KG1 (cell line): ENCODE measurements at regions not wholly inside any gene's neighbourhood (a gene's known extent, or its start where the extent isn't known, plus 50 kb on each side); places are given as distances from the start of the nearest gene placed in this dataset.
"Not testable (repeated sequence)": the region's sequence is repeated elsewhere in the genome, so short reads cannot be mapped to it uniquely, and the experiment has no call there.

Source experiments
- DNase-seq: peaks from one replicate; lab custom pipeline; 2025; lab: John Stamatoyannopoulos, UW

DNA sequence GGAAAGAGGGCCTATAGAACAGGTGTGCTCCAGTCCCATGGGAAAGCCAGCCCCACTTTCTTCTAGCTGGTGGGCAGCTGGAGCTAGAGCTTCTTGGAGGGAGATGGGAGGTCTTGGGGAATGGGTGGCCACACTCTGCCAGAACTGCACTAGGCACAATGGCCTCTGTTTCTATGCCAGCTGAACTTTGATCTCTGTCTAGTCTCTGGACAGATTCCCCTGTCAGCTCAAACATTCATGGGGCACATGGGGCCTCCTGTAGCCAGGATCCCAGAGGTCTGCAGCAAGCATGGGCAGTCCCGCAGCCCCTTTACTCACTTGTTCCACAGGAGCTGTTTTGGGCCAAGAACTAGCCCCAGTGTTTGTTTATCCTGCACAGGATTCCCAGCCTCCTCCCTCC, 591.3 kb upstream of the HS3ST5 start:
- DNase-seq, result no peak

DNA sequence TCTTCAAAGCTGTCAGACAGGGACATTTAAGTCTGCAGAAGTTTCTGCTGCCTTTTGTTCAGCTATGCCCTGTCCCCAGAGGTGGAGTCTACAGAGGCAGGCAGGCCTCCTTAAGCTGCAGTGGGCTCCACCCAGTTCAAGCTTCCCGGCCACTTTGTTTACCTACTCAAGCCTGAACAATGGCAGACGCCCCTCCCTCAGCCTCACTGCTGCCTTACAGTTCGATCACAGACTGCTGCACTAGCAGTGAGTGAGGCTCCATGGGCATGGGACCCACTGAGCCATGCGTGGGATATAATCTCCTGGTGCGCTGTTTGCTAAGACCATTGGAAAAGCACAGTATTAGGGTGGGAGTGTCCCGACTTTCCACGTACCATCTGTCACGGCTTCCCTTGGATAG, 585.9 kb upstream of the HS3ST5 start:
- not testable (repeated sequence) for DNase-seq

DNA sequence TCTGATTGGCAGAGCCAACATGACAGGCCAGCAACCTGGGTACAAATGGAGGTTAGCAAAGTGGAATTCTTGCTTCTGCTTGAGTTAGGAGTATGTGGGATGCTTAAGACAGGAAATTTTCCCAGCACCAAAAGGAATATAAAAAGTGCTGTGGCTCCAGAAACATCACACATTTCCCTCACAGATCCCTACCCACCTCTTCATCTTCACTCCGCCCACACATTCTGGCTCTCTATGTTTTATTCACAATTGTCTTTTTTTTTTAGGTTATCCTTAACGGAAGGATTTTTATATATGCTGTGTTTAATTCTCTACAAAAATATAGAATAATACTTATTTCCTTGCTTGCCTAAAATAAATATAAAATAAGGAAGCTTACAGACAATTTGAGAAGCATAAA, 563.3 kb upstream of the HS3ST5 start:
- no peak for DNase-seq

DNA sequence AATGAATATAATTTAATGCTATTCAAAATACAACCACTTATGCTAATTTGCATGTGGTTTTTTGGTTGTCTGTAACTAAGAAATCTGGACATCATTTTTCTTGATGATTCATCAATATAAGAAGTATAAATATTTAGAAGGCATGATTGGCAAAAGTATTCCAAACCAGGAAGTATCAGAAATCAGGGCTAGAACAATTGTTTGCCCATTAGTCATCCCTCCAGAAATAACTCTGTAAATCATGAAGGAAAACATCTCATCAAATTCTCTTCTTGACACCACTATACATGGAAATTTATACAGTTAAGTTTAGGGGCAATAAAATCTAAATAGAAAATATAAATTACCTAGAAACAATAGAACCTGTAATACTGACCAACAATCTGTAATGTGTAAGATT, 554.7 kb upstream of the HS3ST5 start:
- DNase-seq, result no peak

DNA sequence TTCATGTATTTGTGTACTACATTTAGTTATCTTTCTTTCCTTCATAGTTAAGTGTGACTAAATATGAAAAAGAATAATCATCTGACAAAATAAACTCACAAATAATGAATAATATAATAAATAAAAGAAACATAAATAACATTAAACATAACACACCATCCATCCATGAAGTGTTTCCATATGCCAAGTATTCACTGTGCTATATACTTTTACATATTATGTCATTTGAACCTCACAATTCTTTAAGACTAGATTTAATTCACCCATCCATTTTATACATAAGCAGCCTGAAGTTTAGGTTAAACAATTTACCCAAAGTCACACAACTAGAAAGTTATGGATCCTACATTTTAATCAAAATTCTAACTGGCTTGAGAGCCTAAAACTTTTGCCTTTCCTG, 549.4 kb upstream of the HS3ST5 start:
- no peak for DNase-seq

DNA sequence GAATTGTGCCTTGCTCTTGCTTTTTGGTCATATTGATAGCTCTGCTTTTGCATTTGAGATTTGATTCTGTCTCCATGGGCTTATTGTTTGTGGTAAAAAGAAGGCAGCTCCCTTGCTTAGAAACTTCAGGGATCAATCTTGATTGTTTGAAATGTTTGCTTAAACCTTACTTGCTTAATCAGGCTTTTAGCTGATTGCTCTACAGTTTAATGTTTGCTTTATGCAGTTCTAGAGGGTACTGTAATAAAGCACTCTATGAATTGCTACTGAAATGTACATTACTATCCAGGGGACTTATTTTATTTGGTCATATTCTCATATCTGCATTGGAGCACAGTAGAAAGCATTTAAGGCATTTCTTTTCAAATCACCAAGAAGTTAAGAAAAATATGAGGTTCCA, 545.4 kb upstream of the HS3ST5 start:
- DNase-seq, result no peak

DNA sequence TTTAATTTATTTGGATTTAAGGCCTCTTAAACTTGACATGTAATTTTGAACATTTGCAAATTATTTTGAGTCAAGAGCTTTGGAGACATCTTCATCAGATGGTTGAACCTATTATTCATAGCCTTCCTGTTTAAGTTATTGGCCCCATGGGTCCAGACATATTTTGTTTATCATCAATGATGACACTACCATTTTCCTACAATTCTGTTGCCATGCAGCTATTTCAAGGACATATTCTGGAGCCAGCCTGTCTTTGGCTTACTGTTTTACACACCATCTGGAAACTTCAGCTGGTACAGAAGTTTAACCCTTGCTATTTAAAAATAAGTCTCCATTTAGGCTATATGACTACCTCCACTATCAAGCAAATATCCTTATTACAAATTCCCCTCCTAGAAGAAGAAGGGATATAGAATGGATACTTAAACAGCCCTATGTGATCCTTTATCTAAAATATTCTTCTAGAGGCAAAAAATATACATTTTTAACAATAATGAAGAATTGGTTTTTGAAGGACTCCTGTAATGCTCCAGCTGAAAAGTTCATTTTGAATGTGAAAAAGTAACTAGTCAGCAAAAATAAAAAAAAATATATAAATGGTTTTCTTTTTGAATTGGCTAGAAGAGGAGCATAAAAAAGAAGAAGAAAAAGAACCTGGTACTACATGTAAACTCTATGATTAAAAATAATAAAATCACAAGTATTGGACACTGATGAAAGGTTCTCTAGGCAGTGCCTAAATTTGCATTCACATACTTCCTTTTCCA, 544.0 kb upstream of the HS3ST5 start:
- DNase-seq, result no peak

DNA sequence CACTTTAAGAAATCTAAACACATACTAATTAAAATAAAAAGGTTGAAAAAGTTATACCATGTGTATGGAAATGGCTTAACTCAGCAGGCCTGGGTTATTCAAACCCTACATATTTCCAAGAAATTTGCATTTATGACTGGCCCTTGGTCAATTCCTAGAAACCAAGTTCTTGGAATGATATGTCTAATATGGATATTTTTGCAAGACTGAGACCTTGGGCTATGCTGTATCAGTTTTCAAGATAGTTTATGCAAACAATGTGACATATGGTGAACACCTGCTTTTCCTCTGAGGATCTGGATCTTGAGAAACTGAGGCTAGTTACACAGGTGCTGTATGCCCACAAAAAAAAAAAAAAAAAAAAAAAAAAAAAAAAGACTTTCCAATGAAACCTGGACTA, 536.9 kb upstream of the HS3ST5 start:
- DNase-seq, result no peak

DNA sequence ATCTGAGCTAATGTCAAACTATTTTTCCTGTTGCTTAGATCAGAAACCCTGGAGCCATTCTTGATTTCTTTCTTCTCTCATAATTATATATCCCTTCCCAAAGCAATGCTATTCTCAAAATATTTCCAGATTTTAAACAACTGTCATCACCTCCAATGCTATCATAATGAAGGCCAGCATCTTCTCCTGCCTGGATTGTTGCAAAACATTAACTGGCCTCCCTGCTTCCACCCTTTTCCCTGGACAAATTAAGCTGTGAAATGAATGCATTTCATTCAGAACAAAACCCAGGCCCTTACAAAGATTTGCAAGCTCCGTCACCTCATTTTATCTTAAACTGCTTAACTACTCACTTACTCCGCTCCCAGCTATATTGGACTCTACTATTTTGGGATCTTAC, 535.3 kb upstream of the HS3ST5 start:
- no peak for DNase-seq

DNA sequence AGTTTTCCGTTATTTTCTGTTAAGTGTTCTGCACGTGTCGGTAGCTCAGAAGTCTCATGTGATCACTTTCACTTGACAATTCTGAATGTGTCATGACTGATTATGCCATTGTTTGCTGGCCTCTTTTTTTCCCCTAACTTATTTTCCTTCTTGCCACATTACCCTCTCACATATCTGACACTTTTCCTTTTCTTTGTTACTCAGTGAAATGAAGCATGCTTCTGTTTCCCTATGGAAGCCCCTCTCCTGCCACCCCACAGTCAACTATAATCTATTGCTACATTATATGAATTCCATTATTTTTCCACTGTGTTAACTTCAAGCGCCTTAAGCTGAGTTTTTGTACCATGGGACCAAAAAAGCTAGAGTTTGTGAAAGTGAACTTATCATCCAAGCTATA, 531.6 kb upstream of the HS3ST5 start:
- no peak for DNase-seq

DNA sequence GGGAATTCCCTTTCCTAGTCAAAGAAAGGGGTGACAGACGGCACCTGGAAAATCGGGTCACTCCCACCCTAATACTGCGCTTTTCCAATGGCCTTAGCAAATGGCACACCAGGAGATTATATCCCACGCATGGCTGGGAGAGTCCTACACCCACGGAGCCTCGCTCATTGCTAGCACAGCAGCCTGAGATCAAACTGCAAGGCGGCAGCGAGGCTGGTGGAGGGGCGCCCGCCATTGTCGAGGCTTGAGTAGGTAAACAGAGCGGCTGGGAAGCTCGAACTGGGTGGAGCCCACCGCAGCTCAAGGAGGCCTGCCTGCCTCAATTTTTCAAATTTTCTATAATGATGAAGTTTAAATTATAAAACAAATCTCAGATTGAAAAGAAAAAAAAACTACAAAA, 522.7 kb upstream of the HS3ST5 start:
- DNase-seq, result not testable (repeated sequence)

DNA sequence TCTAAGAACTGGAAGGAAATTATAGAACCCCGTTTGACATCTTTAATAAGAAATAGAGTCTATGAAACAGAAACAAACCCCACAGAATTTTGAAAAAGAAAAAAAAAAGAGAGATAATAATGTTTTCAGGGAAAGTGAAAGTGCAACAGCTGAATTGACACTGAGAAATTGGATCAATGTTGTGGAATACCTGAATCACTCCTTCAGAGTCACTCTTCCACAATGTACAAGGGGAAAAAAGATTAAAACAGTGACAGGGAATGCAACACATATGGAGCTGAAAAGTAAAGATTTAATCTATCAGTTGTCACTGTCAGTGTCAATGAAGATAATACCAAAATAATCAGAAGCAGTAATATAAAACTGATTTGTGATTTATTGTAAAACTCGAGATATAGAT, 520.8 kb upstream of the HS3ST5 start:
- no peak for DNase-seq

DNA sequence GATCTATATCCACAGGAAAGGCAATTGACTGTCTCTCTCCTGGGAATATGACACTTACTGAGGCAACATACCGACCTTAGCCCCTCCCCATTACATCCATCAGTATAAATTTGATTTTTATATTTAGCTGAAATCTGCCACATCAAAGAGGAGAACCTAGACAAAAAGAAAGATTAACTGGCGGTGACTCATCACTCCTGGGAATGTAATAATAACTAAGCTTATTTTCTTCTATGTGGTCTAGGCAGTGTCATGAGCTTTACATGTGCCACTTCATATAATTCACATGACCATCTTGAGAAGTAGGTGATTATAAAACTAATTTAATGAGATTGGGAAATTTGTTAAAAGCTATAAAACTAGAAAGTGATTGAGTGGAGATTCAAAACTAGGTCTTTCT, 520.0 kb upstream of the HS3ST5 start:
- DNase-seq, result no peak

DNA sequence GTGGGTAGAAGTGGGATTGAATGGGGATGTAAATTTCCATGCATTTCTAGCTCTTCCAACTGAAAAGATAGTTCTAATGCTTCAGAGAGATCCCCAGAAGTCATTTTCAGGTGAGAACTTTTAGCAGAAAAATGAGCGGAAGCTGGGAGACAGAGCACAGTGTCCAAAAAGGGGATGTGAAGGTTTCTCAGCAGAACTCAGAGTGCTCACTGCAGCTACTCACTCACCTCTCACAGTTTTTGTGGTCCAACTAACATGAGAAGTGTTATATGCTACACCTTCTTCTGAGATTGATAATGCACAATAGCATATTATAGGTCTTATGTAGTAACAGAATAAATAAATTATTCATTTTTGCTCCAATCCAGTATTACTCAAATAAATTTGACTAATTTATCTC, 519.2 kb upstream of the HS3ST5 start:
- DNase-seq, result no peak

DNA sequence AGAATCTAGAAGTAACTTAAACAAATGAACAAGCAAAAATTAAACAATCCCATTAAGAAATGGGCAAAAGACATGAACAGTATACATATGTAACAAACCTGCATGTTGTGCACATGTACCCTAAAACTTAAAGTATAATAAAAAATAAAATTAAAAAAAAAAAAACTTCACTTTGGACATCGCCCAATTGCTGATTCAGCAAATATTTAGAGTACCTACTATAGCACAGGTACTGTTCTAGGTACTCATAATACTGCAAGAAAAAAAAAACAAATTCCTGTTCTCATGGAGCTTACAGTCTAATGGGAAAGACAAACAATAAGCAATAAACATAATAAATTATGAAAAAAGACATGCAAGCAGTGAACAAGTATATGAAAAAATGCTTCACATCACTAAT, 501.5 kb upstream of the HS3ST5 start:
- no peak for DNase-seq

DNA sequence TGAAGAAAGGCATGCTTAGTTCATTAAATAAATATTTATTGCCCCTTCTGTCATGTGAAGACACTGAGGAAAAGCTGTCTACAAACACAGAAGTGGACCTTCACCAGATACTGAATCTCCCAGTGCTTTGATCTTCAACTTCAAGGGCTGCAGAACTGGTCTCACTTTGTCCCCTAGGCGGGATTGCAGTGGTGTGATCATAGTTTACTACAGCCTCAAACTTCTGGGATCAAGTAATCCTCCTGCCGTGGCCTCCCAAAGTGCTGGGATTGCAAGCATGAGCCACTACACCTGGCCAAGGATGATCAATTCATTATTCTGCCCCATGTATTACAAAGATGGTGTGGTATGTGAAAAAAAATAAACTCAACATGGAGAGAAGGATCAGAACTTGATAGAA, 496.2 kb upstream of the HS3ST5 start:
- DNase-seq, result no peak

DNA sequence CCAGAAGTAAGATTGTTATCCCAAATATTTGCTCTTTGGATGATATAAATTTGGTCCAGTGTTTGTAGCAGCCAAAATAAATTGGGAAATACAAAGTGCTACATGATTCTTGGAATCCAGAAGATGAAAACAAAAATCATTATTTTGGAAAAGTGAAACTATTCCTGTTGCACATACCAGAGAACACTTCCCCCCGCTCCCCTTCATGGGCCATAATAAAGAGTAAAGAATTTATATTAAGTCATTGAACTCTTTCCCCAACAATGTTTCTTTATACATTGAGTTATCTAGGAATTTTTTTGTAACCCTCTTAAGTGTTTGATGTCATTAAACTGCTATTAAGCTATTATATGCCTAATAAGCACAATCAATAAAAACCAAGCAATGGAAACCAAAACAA, 490.4 kb upstream of the HS3ST5 start:
- DNase-seq, result no peak

DNA sequence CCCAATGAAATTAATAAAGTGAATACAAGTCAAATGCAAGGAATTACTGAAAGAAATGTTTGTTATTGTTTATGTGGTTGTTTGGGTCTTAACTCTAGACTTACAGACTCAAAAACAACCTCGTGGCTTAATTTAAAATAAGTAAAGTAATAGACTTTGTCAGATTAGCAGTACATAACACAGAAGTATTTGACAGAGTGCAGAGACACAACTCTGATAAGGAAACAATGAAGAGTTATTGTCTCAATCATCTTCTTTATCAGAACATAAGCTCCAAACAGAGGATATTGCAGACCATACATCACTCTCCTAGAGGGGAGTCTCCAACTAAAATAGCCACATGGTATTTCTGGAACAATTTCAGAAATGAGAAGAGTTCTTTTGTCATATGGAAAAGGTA, 487.7 kb upstream of the HS3ST5 start:
- DNase-seq, result no peak

DNA sequence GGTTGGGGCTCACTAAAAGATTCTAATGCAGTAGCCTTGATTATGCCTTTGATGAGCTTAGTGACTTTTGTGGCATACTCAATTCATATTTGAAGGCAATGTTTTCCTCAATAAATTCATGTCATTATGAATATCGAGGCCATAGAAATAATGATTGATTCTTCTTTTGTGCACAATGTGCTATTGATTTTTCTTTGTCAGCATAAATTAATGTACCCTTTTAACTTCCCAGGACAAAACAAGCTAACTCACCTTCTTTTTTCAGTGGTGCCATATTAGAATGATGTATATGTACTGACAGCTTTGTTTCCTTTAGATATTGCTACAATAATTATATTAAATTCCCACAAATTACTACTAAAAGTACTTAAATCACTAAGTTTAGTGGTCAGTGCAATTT, 484.3 kb upstream of the HS3ST5 start:
- DNase-seq, result no peak

DNA sequence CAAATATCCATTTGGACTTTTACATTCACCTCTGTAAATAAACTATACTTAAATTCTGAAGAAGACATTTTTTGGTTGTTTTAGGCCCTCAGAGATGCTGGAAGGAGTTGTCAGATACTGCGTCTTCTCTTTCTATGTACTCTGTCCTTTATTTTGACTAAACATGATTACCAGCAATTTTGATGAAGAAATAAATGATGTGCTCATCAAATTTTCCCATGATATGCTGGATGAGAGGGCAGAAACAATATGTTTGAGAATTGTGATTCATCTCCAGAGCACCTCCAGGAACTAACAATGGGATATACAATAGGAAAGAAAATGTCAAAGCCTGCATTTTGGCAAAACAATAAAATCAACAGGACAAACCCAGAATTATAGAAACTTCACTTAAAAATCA, 481.6 kb upstream of the HS3ST5 start:
- no peak for DNase-seq

DNA sequence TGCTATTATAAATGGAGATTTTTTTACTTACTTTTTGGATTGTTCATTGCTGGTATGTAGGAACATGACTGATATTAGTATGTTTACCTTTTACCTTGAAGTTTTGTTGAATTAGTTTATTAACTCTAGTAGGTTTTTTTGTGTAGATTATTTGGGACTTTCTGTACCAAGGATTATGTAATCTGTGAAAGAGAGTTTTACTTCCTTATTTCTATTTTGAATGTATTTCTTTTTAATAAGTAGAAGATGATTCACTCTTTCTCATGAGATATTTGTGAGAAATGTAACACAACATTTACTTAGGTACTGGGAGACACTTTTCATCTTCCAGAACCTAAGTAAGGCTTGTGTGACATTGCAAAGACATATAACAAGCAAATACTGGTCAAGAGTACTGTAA, 473.9 kb upstream of the HS3ST5 start:
- no peak for DNase-seq

DNA sequence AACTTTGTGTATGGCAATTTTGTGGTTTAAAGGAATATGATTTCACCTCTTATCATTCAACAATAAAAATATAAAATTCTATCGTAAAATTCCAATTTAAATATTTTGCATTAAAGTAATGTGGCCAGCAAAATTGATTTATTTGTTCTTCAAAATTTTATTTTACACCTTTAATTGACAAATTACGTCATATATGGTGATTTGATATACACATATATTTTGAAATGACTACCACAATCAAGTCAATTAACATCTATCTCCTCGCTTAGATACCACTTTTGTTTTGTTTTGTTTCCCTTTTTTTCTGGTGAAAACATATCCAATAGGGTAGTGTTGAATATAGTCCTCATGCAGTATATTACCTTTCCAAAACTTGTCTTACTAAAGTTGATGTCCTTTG, 467.6 kb upstream of the HS3ST5 start:
- no peak for DNase-seq

DNA sequence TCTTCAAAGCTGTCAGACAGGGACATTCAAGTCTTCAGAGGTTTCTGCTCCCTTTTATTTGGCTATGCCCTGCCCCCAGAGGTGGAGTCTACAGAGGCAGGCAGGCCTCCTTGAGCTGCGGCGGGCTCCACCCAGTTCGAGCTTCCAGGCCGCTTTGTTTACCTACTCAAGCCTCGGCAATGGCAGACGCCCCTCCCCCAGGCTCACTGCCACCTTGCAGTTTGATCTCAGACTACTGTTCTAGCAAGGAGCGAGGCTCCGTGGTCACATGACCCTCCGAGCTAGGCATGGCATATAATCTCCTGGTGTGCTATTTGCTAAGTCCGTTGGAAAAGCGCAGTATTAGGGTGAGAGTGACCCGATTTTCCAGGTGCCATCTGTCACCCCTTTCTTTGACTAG, 462.6 kb upstream of the HS3ST5 start:
- DNase-seq, result not testable (repeated sequence)

DNA sequence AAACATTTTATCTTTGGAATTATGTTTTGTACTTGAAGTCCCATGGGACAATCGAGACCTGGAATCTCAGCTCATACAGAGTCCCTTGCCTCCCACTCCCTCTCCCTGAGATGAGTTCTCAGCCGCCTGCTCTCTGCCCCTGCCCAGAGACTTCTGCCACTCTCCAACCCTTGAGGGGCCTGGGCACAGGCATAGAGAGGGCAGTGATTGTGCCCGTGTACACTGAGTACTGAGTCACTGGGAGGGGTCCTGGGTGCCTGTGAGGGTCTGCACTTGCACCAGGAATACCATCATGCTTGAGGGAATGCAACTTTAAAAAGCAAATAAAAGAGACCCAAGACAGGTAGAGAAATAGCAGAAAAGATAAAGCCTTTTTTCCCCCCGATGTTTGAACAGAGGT, 453.8 kb upstream of the HS3ST5 start:
- no peak for DNase-seq

DNA sequence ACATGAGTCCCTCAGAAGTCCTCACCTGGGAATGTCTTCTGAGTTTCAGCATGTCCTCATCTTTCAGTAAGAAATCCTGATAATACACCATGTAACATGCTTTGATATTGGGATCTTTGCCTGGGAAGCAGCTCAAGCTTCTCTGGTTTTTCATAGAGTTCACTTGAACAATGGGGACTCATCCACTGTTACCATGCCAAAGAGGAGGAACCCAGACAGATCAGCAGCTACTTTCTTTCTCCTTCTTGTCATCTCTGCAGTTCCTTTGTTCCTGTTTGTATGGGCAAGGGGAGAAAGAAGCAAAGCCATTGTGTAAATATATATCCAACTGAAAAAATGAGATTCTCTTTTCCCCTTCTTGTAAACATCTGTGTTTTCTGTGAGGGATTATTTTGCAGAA, 450.6 kb upstream of the HS3ST5 start:
- no peak for DNase-seq
